Activated T-cell treated with anti-CD3 and anti-CD28 coated beads, Interleukin-2, amount 50 U/mL, for 4 hours (primary cell): ENCODE measurements at regions not wholly inside any gene's neighbourhood (a gene's known extent, or its start where the extent isn't known, plus 50 kb on each side); places are given as distances from the start of the nearest gene placed in this dataset.
A peak's percentile ranks its signal among the peaks of the same experiment; 100 is the strongest.

ENCODE experiments used
- ATAC-seq, 2 donors: fragments of 200-7000 bp; cut with Tn5 transposase; one replicate each; pipeline ENCODE4 v1.10.0; 2021
- DNase-seq: peaks from one replicate; pipeline ENCODE4 v3.0.0-alpha.2; 2020
- H3K27me3 Mint-ChIP-seq: one replicate; pipeline ENCODE4 v1.8.0; 2021; ENCODE audit warnings: low read depth, mixed read lengths
- H3K36me3 Mint-ChIP-seq: one replicate; pipeline ENCODE4 v1.8.0; 2022; ENCODE audit warnings: mixed read lengths; ENCODE audit not compliant: insufficient read depth
- H3K4me1 Mint-ChIP-seq: one replicate; pipeline ENCODE4 v1.8.0; 2021; ENCODE audit warnings: low read depth, mixed read lengths
- H3K4me3 Mint-ChIP-seq: one replicate; pipeline ENCODE4 v1.8.0; 2021; ENCODE audit warnings: mild to moderate bottlenecking, moderate library complexity, mixed read lengths
- H3K9me3 Mint-ChIP-seq: one replicate; pipeline ENCODE4 v1.8.0; 2021; ENCODE audit warnings: mixed read lengths

- DNase-seq, result no peak
These were observed 61.1 kb upstream of the SCAF8 start for GRCh38 chr6:154672086-154672485.

GRCh38 chr6:154673919-154674318 lies 59.3 kb upstream of the SCAF8 start:
- H3K36me3 Mint-ChIP-seq, result no peaks in the 10 kb centered on the region
- no peak overlapping the region for H3K4me3 Mint-ChIP-seq
- no peak for DNase-seq
- no peaks in the 10 kb centered on the region for H3K4me1 Mint-ChIP-seq
- H3K27me3 Mint-ChIP-seq, result no peaks in the 10 kb centered on the region
- no peaks in the 10 kb centered on the region for H3K9me3 Mint-ChIP-seq
- no peak for ATAC-seq

More at GRCh38 chr6:154672086-154672485, 61.1 kb upstream of the SCAF8 start:
- H3K9me3 Mint-ChIP-seq, result no peaks in the 10 kb centered on the region
- H3K36me3 Mint-ChIP-seq, result no peaks in the 10 kb centered on the region
- ATAC-seq, result no peak
- no peaks in the 10 kb centered on the region for H3K27me3 Mint-ChIP-seq
- H3K4me3 Mint-ChIP-seq, result no peak overlapping the region
- no peaks in the 10 kb centered on the region for H3K4me1 Mint-ChIP-seq

GRCh38 chr6:154675602-154676088 lies 57.6 kb upstream of the SCAF8 start:
- Mint-ChIP-seq H3K27me3 (no peaks in the 10 kb centered on the region), H3K4me3 (no peak overlapping the region), H3K36me3 (no peaks in the 10 kb centered on the region), H3K4me1 (no peaks in the 10 kb centered on the region), H3K9me3 (no peaks in the 10 kb centered on the region)
- DNase-seq (peak; percentile 79), ATAC-seq (peak; percentile 100)

- peaks cover 11% of the 10 kb centered on the region for H3K4me1 Mint-ChIP-seq
- H3K4me3 Mint-ChIP-seq, result no peak overlapping the region
- no peaks in the 10 kb centered on the region for H3K9me3 Mint-ChIP-seq
- DNase-seq (no peak), ATAC-seq (no peak)
- H3K36me3 Mint-ChIP-seq, result no peaks in the 10 kb centered on the region
- H3K27me3 Mint-ChIP-seq, result no peaks in the 10 kb centered on the region
These were observed 50.5 kb upstream of the SCAF8 start for GRCh38 chr6:154682633-154683125.
